ENCODE measurements at regions not wholly inside any gene's neighbourhood (a gene's known extent, or its start where the extent isn't known, plus 50 kb on each side); places are given as distances from the start of the nearest gene placed in this dataset.
A peak's percentile ranks its signal among the peaks of the same experiment; 100 is the strongest.
"Not testable (repeated sequence)": the region's sequence is repeated elsewhere in the genome, so short reads cannot be mapped to it uniquely, and the experiment has no call there.

DNA sequence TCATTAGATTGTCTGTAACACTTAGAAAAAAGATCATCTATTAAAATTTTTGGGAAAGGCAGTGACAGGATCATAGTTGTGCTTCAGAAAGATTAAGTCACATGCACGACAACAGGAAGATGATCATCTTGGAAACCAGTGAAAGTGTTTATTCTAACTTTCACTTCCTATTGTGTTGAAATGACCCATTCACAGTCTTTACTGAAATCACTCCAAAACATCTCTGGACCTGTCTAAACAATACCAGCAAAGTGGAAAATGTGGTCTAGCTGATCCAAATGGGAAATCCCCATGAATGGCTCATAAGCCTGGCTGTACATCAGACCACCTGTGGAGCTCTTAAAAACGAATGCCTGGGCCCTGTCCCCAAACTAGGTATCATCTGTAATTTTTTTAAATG, 111.1 kb upstream of the ETV3 start:
- Histone ChIP-seq H3K9ac (replicated peaks; ENCODE audit: extremely low read depth, insufficient read depth, low read length) (no peak overlapping the region), H3K27ac (ENCODE audit: insufficient read depth, low read depth, low read length) (no peak overlapping the region), H3K4me2 (ENCODE audit: insufficient read depth, low read length) (no peak overlapping the region), H2AFZ (ENCODE audit: low read depth, low read length) (no peak overlapping the region), H3K9me3 (replicated peaks; ENCODE audit: control insufficient read depth, insufficient read depth, low read length) (no peaks in the 10 kb centered on the region), H3K4me1 (ENCODE audit: control insufficient read depth, extremely low read depth, insufficient read depth, low read length) (no peaks in the 10 kb centered on the region), H3K9me1 (replicated peaks; ENCODE audit: control insufficient read depth, extremely low read depth, insufficient read depth, low read length) (no peaks in the 10 kb centered on the region), H3K79me2 (ENCODE audit: control insufficient read depth, insufficient read depth, low read length) (no peaks in the 10 kb centered on the region), H3K27me3 (ENCODE audit: control insufficient read depth in 2 of 2, insufficient read depth in 2 of 2, low read length in 2 of 2) (no peaks in the 10 kb centered on the region), H3K4me3 (replicated peaks in 1 of 3; ENCODE audit: insufficient read depth in 1 of 3, low read depth in 1 of 3, low read length in 3 of 3) (no peak overlapping the region), H4K20me1 (replicated peaks; ENCODE audit: control insufficient read depth, extremely low read depth, insufficient read depth, low read length) (no peaks in the 10 kb centered on the region), H3K36me3 (ENCODE audit: control insufficient read depth in 2 of 2, extremely low read depth in 1 of 2, insufficient read depth in 2 of 2, low read length in 2 of 2) (no peaks in the 10 kb centered on the region)
- ChIA-PET POLR2A (no interaction called here), CTCF (no interaction called here)
- dilution Hi-C loops (cut with MboI; ENCODE audit: extremely low pct_ligation_motif_present, low sequenced_read_pairs) (no loop called here), intact Hi-C loops (cut with micrococcal nuclease) (no loop called here)
- DNase-seq (ENCODE audit: low read depth, low spot score) (peak; percentile 4), FAIRE-seq (no peak)
- no TSS peak for BruUV-seq (replicated peaks)
- TF ChIP-seq, protein P1, sequence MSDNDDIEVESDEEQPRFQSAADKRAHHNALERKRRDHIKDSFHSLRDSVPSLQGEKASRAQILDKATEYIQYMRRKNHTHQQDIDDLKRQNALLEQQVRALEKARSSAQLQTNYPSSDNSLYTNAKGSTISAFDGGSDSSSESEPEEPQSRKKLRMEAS (IDR thresholded peaks at IDR 0.05; ENCODE audit: insufficient read depth, insufficient read length): no peak
- TF ChIP-seq GATA2 (IDR thresholded peaks at IDR 0.05; ENCODE audit: insufficient read depth, insufficient read length, low read depth, low read length): no peak
- TF ChIP-seq FOS (IDR thresholded peaks at IDR 0.05; ENCODE audit: borderline replicate concordance, insufficient read depth, low read length): no peak
- TF ChIP-seq MYC (IDR thresholded peaks at IDR 0.05; ENCODE audit: low read depth, low read length): no peak
- TF ChIP-seq POLR2A (IDR thresholded peaks at IDR 0.05; ENCODE audit: low read depth, low read length): no peak
- no peak for TF ChIP-seq JUN (IDR thresholded peaks at IDR 0.05; ENCODE audit: borderline replicate concordance, insufficient read depth, insufficient read length, low read depth)
- no peak for TF ChIP-seq EZH2 (IDR thresholded peaks at IDR 0.05; ENCODE audit: borderline replicate concordance, low read depth, low read length, severe bottlenecking)
- TF ChIP-seq, protein P2, sequence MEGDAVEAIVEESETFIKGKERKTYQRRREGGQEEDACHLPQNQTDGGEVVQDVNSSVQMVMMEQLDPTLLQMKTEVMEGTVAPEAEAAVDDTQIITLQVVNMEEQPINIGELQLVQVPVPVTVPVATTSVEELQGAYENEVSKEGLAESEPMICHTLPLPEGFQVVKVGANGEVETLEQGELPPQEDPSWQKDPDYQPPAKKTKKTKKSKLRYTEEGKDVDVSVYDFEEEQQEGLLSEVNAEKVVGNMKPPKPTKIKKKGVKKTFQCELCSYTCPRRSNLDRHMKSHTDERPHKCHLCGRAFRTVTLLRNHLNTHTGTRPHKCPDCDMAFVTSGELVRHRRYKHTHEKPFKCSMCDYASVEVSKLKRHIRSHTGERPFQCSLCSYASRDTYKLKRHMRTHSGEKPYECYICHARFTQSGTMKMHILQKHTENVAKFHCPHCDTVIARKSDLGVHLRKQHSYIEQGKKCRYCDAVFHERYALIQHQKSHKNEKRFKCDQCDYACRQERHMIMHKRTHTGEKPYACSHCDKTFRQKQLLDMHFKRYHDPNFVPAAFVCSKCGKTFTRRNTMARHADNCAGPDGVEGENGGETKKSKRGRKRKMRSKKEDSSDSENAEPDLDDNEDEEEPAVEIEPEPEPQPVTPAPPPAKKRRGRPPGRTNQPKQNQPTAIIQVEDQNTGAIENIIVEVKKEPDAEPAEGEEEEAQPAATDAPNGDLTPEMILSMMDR (IDR thresholded peaks at IDR 0.05; ENCODE audit: extremely low read depth in 1 of 2, insufficient read depth in 1 of 2, low read depth in 1 of 2, low read length in 2 of 2): no peak
- TF ChIP-seq POLR2AphosphoS5 (IDR thresholded peaks at IDR 0.05; ENCODE audit: insufficient read depth, low read depth, low read length): no peak

- H2AFZ ChIP-seq (ENCODE audit: low read depth, low read length); CTCF ChIA-PET; H3K9me3 ChIP-seq (replicated peaks; ENCODE audit: control insufficient read depth, insufficient read depth, low read length); H3K4me2 ChIP-seq (ENCODE audit: insufficient read depth, low read length); FAIRE-seq; H3K9ac ChIP-seq (replicated peaks; ENCODE audit: extremely low read depth, insufficient read depth, low read length); BruUV-seq (replicated peaks); H3K9me1 ChIP-seq (replicated peaks; ENCODE audit: control insufficient read depth, extremely low read depth, insufficient read depth, low read length); H3K27ac ChIP-seq (ENCODE audit: insufficient read depth, low read depth, low read length); dilution Hi-C loops (cut with MboI; ENCODE audit: extremely low pct_ligation_motif_present, low sequenced_read_pairs); H3K79me2 ChIP-seq (ENCODE audit: control insufficient read depth, insufficient read depth, low read length); DNase-seq (ENCODE audit: low read depth, low spot score); H4K20me1 ChIP-seq (replicated peaks; ENCODE audit: control insufficient read depth, extremely low read depth, insufficient read depth, low read length); H3K36me3 ChIP-seq (ENCODE audit: control insufficient read depth in 2 of 2, extremely low read depth in 1 of 2, insufficient read depth in 2 of 2, low read length in 2 of 2); H3K4me1 ChIP-seq (ENCODE audit: control insufficient read depth, extremely low read depth, insufficient read depth, low read length); H3K27me3 ChIP-seq (ENCODE audit: control insufficient read depth in 2 of 2, insufficient read depth in 2 of 2, low read length in 2 of 2); H3K4me3 ChIP-seq (replicated peaks in 1 of 3; ENCODE audit: insufficient read depth in 1 of 3, low read depth in 1 of 3, low read length in 3 of 3); intact Hi-C loops (cut with micrococcal nuclease); POLR2A ChIA-PET: not testable (repeated sequence)
Measured at GRCh38 chr1:157247764-157248049, 109.5 kb upstream of the ETV3 start.

Measured in endothelial cell of umbilical vein (primary cell).